Retinal pigment epithelial cell (primary cell): ENCODE measurements at regions not wholly inside any gene's neighbourhood (a gene's known extent, or its start where the extent isn't known, plus 50 kb on each side); places are given as distances from the start of the nearest gene placed in this dataset.

Experiments
- DNase-seq: peaks from one replicate; pipeline ENCODE4 v3.0.0-alpha.2; 2010; ENCODE audit warnings: low read depth
- H3K4me3 ChIP-seq: 2 replicates; pipeline ENCODE4 v1.5.1; 2011; ENCODE audit warnings: mild to moderate bottlenecking, low read length, control low read depth, moderate library complexity
- CTCF ChIP-seq: conservative IDR thresholded peaks from 2 replicates; pipeline ENCODE4 v1.5.1; 2011; ENCODE audit warnings: low read depth, low read length, control low read depth, inconsistent platforms

- TF ChIP-seq CTCF: no peak
- DNase-seq: no peak
- no peak overlapping the region for H3K4me3 ChIP-seq
Measured at GRCh38 chr11:19410032-19410431, 169.3 kb upstream of the E2F8 start.

- H3K4me3 ChIP-seq: no peak overlapping the region
- no peak for TF ChIP-seq CTCF
- DNase-seq: no peak
Measured at GRCh38 chr11:19409307-19409706, 168.6 kb upstream of the E2F8 start.

GRCh38 chr11:19407677-19408270, 167.0 kb upstream of the E2F8 start:
- no peak for TF ChIP-seq CTCF
- DNase-seq: no peak
- no peak overlapping the region for H3K4me3 ChIP-seq

GRCh38 chr11:19405966-19406365, 165.2 kb upstream of the E2F8 start:
- TF ChIP-seq CTCF: no peak
- no peak for DNase-seq
- H3K4me3 ChIP-seq: no peak overlapping the region

- no peak for TF ChIP-seq CTCF
- H3K4me3 ChIP-seq: no peak overlapping the region
- no peak for DNase-seq
Measured at GRCh38 chr11:19404787-19405186, 164.0 kb upstream of the E2F8 start.

- no peak for TF ChIP-seq CTCF
- DNase-seq: no peak
- no peak overlapping the region for H3K4me3 ChIP-seq
Measured at GRCh38 chr11:19403196-19403895, 162.6 kb upstream of the E2F8 start.

GRCh38 chr11:19400296-19400695, 159.6 kb upstream of the E2F8 start:
- TF ChIP-seq CTCF: no peak
- no peak for DNase-seq
- H3K4me3 ChIP-seq: no peak overlapping the region
